OCI-LY3 (cell line): ENCODE measurements at regions not wholly inside any gene's neighbourhood (a gene's known extent, or its start where the extent isn't known, plus 50 kb on each side); places are given as distances from the start of the nearest gene placed in this dataset.

Source experiments
- H2AFZ ChIP-seq: fragments of 200-600, 300-600 bp; shearing (Covaris generic); 2 replicates; pipeline ENCODE4 v1.6.0; 2014; ENCODE audit warnings: antibody characterized with exemption, low read depth, low read length
- H3K27ac ChIP-seq: fragments of 200-600, 300-600 bp; sonication (generic); 2 replicates; pipeline ENCODE4 v1.5.1; 2014; ENCODE audit warnings: mild to moderate bottlenecking, low read length, moderate library complexity, mixed read lengths
- H3K27me3 ChIP-seq: fragments of 200-600, 300-600 bp; sonication (generic); 2 replicates; pipeline ENCODE4 v1.6.1; 2014; ENCODE audit warnings: low read depth, low read length, mixed read lengths
- H3K36me3 ChIP-seq: fragments of 200-600, 300-600 bp; sonication (generic); replicated peaks from 2 replicates; pipeline ENCODE3; 2014; ENCODE audit warnings: low read depth, low read length, mixed read lengths
- H3K4me1 ChIP-seq: fragments of 300-600, 200-600 bp; sonication (generic); 2 replicates; pipeline ENCODE4 v1.6.1; 2014; ENCODE audit warnings: low read length, mixed read lengths
- H3K4me2 ChIP-seq: fragments of 200-600, 300-600 bp; sonication (generic); 2 replicates; pipeline ENCODE4 v1.6.1; 2014; ENCODE audit warnings: low read length, mixed read lengths
- H3K4me3 ChIP-seq: fragments of 300-600, 200-600 bp; sonication (generic); 2 replicates; pipeline ENCODE4 v1.5.1; 2014; ENCODE audit warnings: antibody characterized with exemption, mild to moderate bottlenecking, low read length, moderate library complexity
- H3K79me2 ChIP-seq: fragments of 300-600, 200-600 bp; shearing (Covaris generic); 2 replicates; pipeline ENCODE4 v1.6.1; 2014; ENCODE audit warnings: mild to moderate bottlenecking, low read length, mixed read lengths
- H3K9ac ChIP-seq: fragments of 300-600, 200-600 bp; shearing (Covaris generic); 2 replicates; pipeline ENCODE4 v1.6.0; 2014; ENCODE audit warnings: mild to moderate bottlenecking, low read length, moderate library complexity
- H3K9me3 ChIP-seq: fragments of 200-600, 300-600 bp; shearing (Covaris generic); 2 replicates; pipeline ENCODE4 v1.6.1; 2014; ENCODE audit warnings: low read length, mixed read lengths; ENCODE audit not compliant: insufficient read depth
- H4K20me1 ChIP-seq: fragments of 200-600, 300-600 bp; sonication (generic); 2 replicates; pipeline ENCODE4 v1.6.1; 2016; ENCODE audit warnings: low read length, mixed read lengths; ENCODE audit not compliant: insufficient read depth
- EZH2phosphoT487 ChIP-seq: fragments of 200-600 bp; shearing (Covaris generic); IDR thresholded peaks from 2 replicates; pipeline ENCODE4 v1.6.1; 2018; ENCODE audit warnings: antibody characterized with exemption, mixed run types, low read depth
- TF ChIP-seq, protein P1 (sequence below): fragments of 200-600, 300-600 bp; sonication (generic); IDR thresholded peaks from 2 replicates; pipeline ENCODE4 v1.5.1; 2014; ENCODE audit warnings: antibody characterized with exemption, low read length, low read depth

GRCh38 chr2:221203125-221203524 is 369.0 kb downstream of the EPHA4 start:
- 0 out of 2 replicates have a peak overlapping the region, but pooled peaks have one; percentile 48 for H3K9ac ChIP-seq
- TF ChIP-seq, protein P1, sequence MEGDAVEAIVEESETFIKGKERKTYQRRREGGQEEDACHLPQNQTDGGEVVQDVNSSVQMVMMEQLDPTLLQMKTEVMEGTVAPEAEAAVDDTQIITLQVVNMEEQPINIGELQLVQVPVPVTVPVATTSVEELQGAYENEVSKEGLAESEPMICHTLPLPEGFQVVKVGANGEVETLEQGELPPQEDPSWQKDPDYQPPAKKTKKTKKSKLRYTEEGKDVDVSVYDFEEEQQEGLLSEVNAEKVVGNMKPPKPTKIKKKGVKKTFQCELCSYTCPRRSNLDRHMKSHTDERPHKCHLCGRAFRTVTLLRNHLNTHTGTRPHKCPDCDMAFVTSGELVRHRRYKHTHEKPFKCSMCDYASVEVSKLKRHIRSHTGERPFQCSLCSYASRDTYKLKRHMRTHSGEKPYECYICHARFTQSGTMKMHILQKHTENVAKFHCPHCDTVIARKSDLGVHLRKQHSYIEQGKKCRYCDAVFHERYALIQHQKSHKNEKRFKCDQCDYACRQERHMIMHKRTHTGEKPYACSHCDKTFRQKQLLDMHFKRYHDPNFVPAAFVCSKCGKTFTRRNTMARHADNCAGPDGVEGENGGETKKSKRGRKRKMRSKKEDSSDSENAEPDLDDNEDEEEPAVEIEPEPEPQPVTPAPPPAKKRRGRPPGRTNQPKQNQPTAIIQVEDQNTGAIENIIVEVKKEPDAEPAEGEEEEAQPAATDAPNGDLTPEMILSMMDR: no peak
- no peaks in the 10 kb centered on the region for H4K20me1 ChIP-seq
- H3K4me1 ChIP-seq: peaks cover 40% of the 10 kb centered on the region
- no peaks in the 10 kb centered on the region for H3K27me3 ChIP-seq
- H3K27ac ChIP-seq: peak overlapping the region; percentile 93
- H3K36me3 ChIP-seq: no peaks in the 10 kb centered on the region
- no peaks in the 10 kb centered on the region for H3K79me2 ChIP-seq
- H3K4me2 ChIP-seq: peak overlapping the region; percentile 83
- peak overlapping the region; percentile 66 for H3K4me3 ChIP-seq
- H3K9me3 ChIP-seq: no peaks in the 10 kb centered on the region
- no peak overlapping the region for H2AFZ ChIP-seq

- peak overlapping the region; percentile 61 for H3K4me2 ChIP-seq
- peaks cover 40% of the 10 kb centered on the region for H3K4me1 ChIP-seq
- no peak for TF ChIP-seq EZH2phosphoT487
- TF ChIP-seq, protein P1: no peak
- H3K36me3 ChIP-seq: no peaks in the 10 kb centered on the region
- peak overlapping the region; percentile 72 for H3K27ac ChIP-seq
- H2AFZ ChIP-seq: no peak overlapping the region
- H3K9me3 ChIP-seq: no peaks in the 10 kb centered on the region
- no peaks in the 10 kb centered on the region for H3K27me3 ChIP-seq
- peak overlapping the region; percentile 48; the same call in 1 of the 2 replicates for H3K9ac ChIP-seq
- no peaks in the 10 kb centered on the region for H3K79me2 ChIP-seq
- H4K20me1 ChIP-seq: no peaks in the 10 kb centered on the region
- H3K4me3 ChIP-seq: 0 out of 2 replicates have a peak overlapping the region, but pooled peaks have one; percentile 9
Observed at GRCh38 chr2:221203856-221204255, 368.2 kb downstream of the EPHA4 start.

GRCh38 chr2:221204699-221205098 is 367.4 kb downstream of the EPHA4 start:
- Histone ChIP-seq H3K4me1 (peaks cover 40% of the 10 kb centered on the region), H3K27me3 (no peaks in the 10 kb centered on the region), H3K9me3 (no peaks in the 10 kb centered on the region), H2AFZ (no peak overlapping the region), H3K4me2 (no peak overlapping the region), H3K4me3 (no peak overlapping the region), H3K27ac (no peak overlapping the region), H3K36me3 (no peaks in the 10 kb centered on the region), H4K20me1 (no peaks in the 10 kb centered on the region), H3K9ac (no peak overlapping the region), H3K79me2 (no peaks in the 10 kb centered on the region)
- TF ChIP-seq, protein P1: no peak
- no peak for TF ChIP-seq EZH2phosphoT487

DNA sequence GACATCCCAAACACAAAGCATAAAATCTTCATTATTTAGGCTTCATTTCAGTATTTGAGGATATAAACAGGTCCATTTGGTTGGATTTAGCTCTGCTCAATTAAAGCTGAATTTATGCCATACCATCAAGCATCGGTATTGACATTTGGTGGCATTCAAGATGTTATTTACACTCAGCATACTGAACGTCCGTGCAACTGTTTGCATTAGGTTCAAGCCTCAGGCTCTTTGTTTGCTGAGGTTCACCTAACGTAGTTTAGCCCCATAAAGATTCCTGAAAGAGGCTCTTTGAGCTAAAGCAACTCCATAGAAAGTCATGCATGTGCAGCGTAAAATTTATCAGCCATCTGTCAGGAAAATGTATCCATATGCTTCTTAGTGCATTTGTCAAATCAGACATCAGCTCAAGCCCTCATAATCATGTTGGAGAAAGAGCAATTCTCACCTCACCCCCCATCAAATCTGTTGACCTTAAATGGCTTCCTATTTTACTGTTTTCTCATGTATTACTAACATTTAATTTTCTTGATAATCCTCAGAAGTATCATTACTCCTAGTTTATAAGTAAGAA is 366.9 kb downstream of the EPHA4 start:
- Histone ChIP-seq H3K4me3 (no peak overlapping the region), H3K9ac (no peak overlapping the region), H3K79me2 (no peaks in the 10 kb centered on the region), H3K9me3 (no peaks in the 10 kb centered on the region), H2AFZ (no peak overlapping the region), H3K27me3 (no peaks in the 10 kb centered on the region), H3K4me1 (peaks cover 37% of the 10 kb centered on the region), H4K20me1 (no peaks in the 10 kb centered on the region), H3K27ac (no peak overlapping the region), H3K36me3 (no peaks in the 10 kb centered on the region), H3K4me2 (no peak overlapping the region)
- TF ChIP-seq, protein P1: no peak
- TF ChIP-seq EZH2phosphoT487: no peak
